ENCODE measurements at regions not wholly inside any gene's neighbourhood (a gene's known extent, or its start where the extent isn't known, plus 50 kb on each side); places are given as distances from the start of the nearest gene placed in this dataset.

DNA sequence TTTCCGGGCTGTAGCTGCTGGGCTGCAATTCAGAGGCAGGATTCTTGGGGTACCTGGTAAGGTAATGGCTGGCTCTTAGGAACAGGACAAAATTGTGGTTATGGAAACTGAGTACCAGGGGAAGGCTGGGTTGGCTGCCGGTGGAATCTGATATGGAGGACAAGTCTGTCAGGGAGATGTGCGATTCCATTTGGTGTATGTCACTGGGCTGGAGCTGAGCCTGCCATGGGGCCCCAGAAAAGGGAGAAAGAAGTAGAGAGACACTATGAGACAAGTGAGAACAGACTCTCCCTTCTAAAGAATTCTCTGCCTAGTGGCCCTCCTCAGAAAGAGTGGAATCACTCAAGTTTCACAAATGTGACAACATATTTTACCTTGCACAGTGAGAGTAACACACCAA, 368.2 kb upstream of the ROPN1 start:
- Histone ChIP-seq H3K9me3 (ENCODE audit: insufficient read depth in 2 of 2, low read depth in 1 of 2, low read length in 1 of 2) (no peaks in the 10 kb centered on the region), H2BK120ac (replicated peaks; ENCODE audit: low read depth, low read length) (no peak overlapping the region), H3K56ac (replicated peaks; ENCODE audit: insufficient read length, low read depth, low read length) (no peak overlapping the region), H3K79me1 (ENCODE audit: low read depth, low read length) (no peaks in the 10 kb centered on the region), H2BK15ac (ENCODE audit: low read length) (peak overlapping the region; percentile 2), H2BK12ac (ENCODE audit: low read depth, low read length) (peak overlapping the region; percentile 98), H2AFZ (ENCODE audit: low read length) (0 out of 2 replicates have a peak overlapping the region, but pooled peaks have one; percentile 34), H3K27ac (ENCODE audit: low read depth, low read length) (no peak overlapping the region), H3K4me1 (replicated peaks in 1 of 4; ENCODE audit: control insufficient read depth in 3 of 4, insufficient read depth in 4 of 4, low read length in 3 of 4) (peaks cover 0 to 8% (median 4%) of the 10 kb centered on the region in 4 experiments; a peak in 6 of 7 replicates), H3K79me2 (ENCODE audit: control insufficient read depth in 1 of 2, insufficient read depth in 2 of 2, low read length in 2 of 2) (no peaks in the 10 kb centered on the region), H2BK5ac (ENCODE audit: low read depth, low read length) (peak overlapping the region; percentile 94; the same call in 1 of the 2 replicates), H3K27me3 (replicated peaks in 1 of 4; ENCODE audit: control insufficient read depth in 3 of 4, extremely low read depth in 1 of 4, insufficient read depth in 3 of 4, low read length in 3 of 4) (no peaks in the 10 kb centered on the region), H3K4ac (replicated peaks; ENCODE audit: insufficient read length, low read depth, low read length) (no peak overlapping the region), H4K91ac (replicated peaks; ENCODE audit: insufficient read length, low read length) (peak overlapping the region; percentile 36), H3K4me2 (ENCODE audit: insufficient read depth in 1 of 2, low read depth in 2 of 2, low read length in 2 of 2) (no peak overlapping the region), H3K23ac (ENCODE audit: insufficient read length) (no peak overlapping the region), H3K4me3 (ENCODE audit: extremely low read depth in 1 of 4, insufficient read depth in 2 of 4, low read depth in 3 of 4, low read length in 4 of 4) (no peak overlapping the region; a peak in 1 of 8 replicates), H2BK20ac (ENCODE audit: low read length) (peak overlapping the region; percentile 24), H3K18ac (ENCODE audit: extremely low read depth, low read length) (peak overlapping the region; percentile 86; the same call in 1 of the 2 replicates), H3K14ac (ENCODE audit: insufficient read length) (no peak overlapping the region), H3K23me2 (ENCODE audit: low read depth, low read length) (no peaks in the 10 kb centered on the region), H4K20me1 (replicated peaks in 1 of 2; ENCODE audit: control insufficient read depth in 1 of 2, insufficient read depth in 2 of 2, low read length in 2 of 2) (no peaks in the 10 kb centered on the region), H4K8ac (ENCODE audit: extremely low read depth, insufficient read depth, low read length) (no peak overlapping the region), H3K9ac (replicated peaks in 1 of 4; ENCODE audit: extremely low read depth in 1 of 4, low read depth in 3 of 4, low read length in 3 of 4) (no peak overlapping the region), H4K5ac (ENCODE audit: insufficient read length, low read depth, low read length) (peak overlapping the region; percentile 3), H3K36me3 (ENCODE audit: control insufficient read depth in 2 of 4, insufficient read depth in 4 of 4, low read length in 3 of 4) (no peaks in the 10 kb centered on the region), H2AK5ac (ENCODE audit: low read depth, low read length) (peak overlapping the region; percentile 97)
- 96% methylated on average over 3 of the region's 3 CpGs; no CpG with 5 or more reads in 1 of the 2 experiments for WGBS, 2 experiments (ENCODE audit: extremely low coverage in 1 of 2, insufficient coverage in 1 of 2, insufficient read length in 1 of 2, insufficient replicate concordance in 2 of 2, low coverage in 1 of 2, low lambda C conversion rate in 2 of 2, missing lambda C conversion rate in 1 of 2)
- DNase-seq (ENCODE audit: low read depth in 1 of 2, low spot score in 2 of 2): no peak
- ChIA-PET POLR2A (ENCODE audit: partially characterized antibody) (interaction anchor here (0.6 to 0.8 kb wide), 2 partner anchors 46 to 191 kb away, joined by 3 read pairs; no protein-coding TSS in a partner anchor), CTCF (ENCODE audit: partially characterized antibody) (interaction anchor here (0.9 to 2.2 kb wide), 3 partner anchors 10 to 127 kb away, joined by 3 to 12 read pairs (median 3); no protein-coding TSS in a partner anchor)
- FAIRE-seq: no peak
- no peak for TF ChIP-seq BCL11A (IDR thresholded peaks at IDR 0.05; ENCODE audit: low read depth in 2 of 2, low read length in 2 of 2)
- TF ChIP-seq SIX5 (IDR thresholded peaks at IDR 0.05; ENCODE audit: low read depth, low read length): no peak
- TF ChIP-seq POU5F1 (IDR thresholded peaks at IDR 0.05; ENCODE audit: low read depth, low read length): no peak
- TF ChIP-seq SAP30 (IDR thresholded peaks at IDR 0.05; ENCODE audit: insufficient read depth, insufficient replicate concordance, low read length): no peak
- TF ChIP-seq SUZ12 (IDR thresholded peaks at IDR 0.05; ENCODE audit: low read length): no peak
- no peak for TF ChIP-seq HDAC6 (IDR thresholded peaks at IDR 0.05; ENCODE audit: low read depth, low read length)
- no peak for TF ChIP-seq POLR2AphosphoS5 (IDR thresholded peaks at IDR 0.05; ENCODE audit: low read depth, low read length)
- no peak for TF ChIP-seq ASH2L (IDR thresholded peaks at IDR 0.05; ENCODE audit: low read length)
- no peak for TF ChIP-seq FOSL1 (IDR thresholded peaks at IDR 0.05; ENCODE audit: insufficient read depth, low read depth, low read length)
- TF ChIP-seq RFX5 (IDR thresholded peaks at IDR 0.05; ENCODE audit: borderline replicate concordance, low read depth, low read length): no peak
- TF ChIP-seq, protein P1, sequence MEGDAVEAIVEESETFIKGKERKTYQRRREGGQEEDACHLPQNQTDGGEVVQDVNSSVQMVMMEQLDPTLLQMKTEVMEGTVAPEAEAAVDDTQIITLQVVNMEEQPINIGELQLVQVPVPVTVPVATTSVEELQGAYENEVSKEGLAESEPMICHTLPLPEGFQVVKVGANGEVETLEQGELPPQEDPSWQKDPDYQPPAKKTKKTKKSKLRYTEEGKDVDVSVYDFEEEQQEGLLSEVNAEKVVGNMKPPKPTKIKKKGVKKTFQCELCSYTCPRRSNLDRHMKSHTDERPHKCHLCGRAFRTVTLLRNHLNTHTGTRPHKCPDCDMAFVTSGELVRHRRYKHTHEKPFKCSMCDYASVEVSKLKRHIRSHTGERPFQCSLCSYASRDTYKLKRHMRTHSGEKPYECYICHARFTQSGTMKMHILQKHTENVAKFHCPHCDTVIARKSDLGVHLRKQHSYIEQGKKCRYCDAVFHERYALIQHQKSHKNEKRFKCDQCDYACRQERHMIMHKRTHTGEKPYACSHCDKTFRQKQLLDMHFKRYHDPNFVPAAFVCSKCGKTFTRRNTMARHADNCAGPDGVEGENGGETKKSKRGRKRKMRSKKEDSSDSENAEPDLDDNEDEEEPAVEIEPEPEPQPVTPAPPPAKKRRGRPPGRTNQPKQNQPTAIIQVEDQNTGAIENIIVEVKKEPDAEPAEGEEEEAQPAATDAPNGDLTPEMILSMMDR (IDR thresholded peaks at IDR 0.05; ENCODE audit: control extremely low read depth in 1 of 3, insufficient read depth in 1 of 3, low read depth in 1 of 3, low read length in 3 of 3): no peak
- no peak for TF ChIP-seq RXRA (IDR thresholded peaks at IDR 0.05; ENCODE audit: insufficient read depth, low read depth, low read length)
